Subcutaneous abdominal adipose tissue (tissue), 5 donors: ENCODE measurements at regions not wholly inside any gene's neighbourhood (a gene's known extent, or its start where the extent isn't known, plus 50 kb on each side); places are given as distances from the start of the nearest gene placed in this dataset.
"Not testable (repeated sequence)": the region's sequence is repeated elsewhere in the genome, so short reads cannot be mapped to it uniquely, and the experiment has no call there.

ENCODE experiments used
- H3K27ac ChIP-seq: one replicate; pipeline ENCODE4 v1.7.0; 2013; ENCODE audit warnings: low read depth, mild to moderate bottlenecking, inconsistent platforms, low read length, moderate library complexity
- H3K27me3 ChIP-seq, 5 donors: one replicate each; pipeline ENCODE4 v1.7.0; 2013; ENCODE audit warnings: low read length in 5 of 5, inconsistent platforms in 1 of 5; ENCODE audit not compliant: control insufficient read depth in 5 of 5, insufficient read depth in 4 of 5
- H3K36me3 ChIP-seq, 5 donors: one replicate each; pipeline ENCODE4 v1.7.0; 2013; ENCODE audit warnings: low read length in 5 of 5; ENCODE audit not compliant: control insufficient read depth in 5 of 5, insufficient read depth in 5 of 5
- H3K4me1 ChIP-seq, 5 donors: one replicate each; pipeline ENCODE4 v1.7.0; 2013; ENCODE audit warnings: low read length in 5 of 5, mild to moderate bottlenecking in 3 of 5, moderate library complexity in 1 of 5; ENCODE audit not compliant: control insufficient read depth in 5 of 5, insufficient read depth in 5 of 5
- H3K4me3 ChIP-seq, 5 donors: one replicate each; pipeline ENCODE4 v1.7.0; 2013; ENCODE audit warnings: low read length in 5 of 5, low read depth in 1 of 5
- H3K9ac ChIP-seq, 5 donors: one replicate each; pipeline ENCODE4 v1.7.0; 2013; ENCODE audit warnings: low read length in 5 of 5, mild to moderate bottlenecking in 4 of 5, moderate library complexity in 3 of 5
- H3K9me3 ChIP-seq, 5 donors: one replicate each; pipeline ENCODE4 v1.7.0; 2013; ENCODE audit warnings: low read length in 5 of 5; ENCODE audit not compliant: control insufficient read depth in 5 of 5
- donor health status: healthy.
- donor health status: healthy.
- donor health status: healthy.
- donor health status: healthy.
- donor health status: healthy.

GRCh38 chr1:189289346-189289745 is 1188.3 kb downstream of the BRINP3 start:
- Histone ChIP-seq H3K4me3 (no peak overlapping the region), H3K27me3 (no peaks in the 10 kb centered on the region), H3K27ac (no peak overlapping the region), H3K9me3 (peaks cover 0 to 2% (median 0%) of the 10 kb centered on the region in 5 donors), H3K9ac (no peak overlapping the region), H3K4me1 (no peaks in the 10 kb centered on the region), H3K36me3 (no peaks in the 10 kb centered on the region)

GRCh38 chr1:189301235-189301634 is 1176.4 kb downstream of the BRINP3 start:
- Histone ChIP-seq H3K27me3 (no peaks in the 10 kb centered on the region), H3K4me1 (no peaks in the 10 kb centered on the region), H3K27ac (no peak overlapping the region), H3K9me3 (peaks cover 0 to 3% (median 0%) of the 10 kb centered on the region in 5 donors), H3K9ac (no peak overlapping the region), H3K4me3 (no peak overlapping the region), H3K36me3 (no peaks in the 10 kb centered on the region)

- Histone ChIP-seq H3K27me3 (no peaks in the 10 kb centered on the region), H3K4me3 (no peak overlapping the region), H3K9me3 (peaks cover 0 to 3% (median 0%) of the 10 kb centered on the region in 5 donors), H3K9ac (no peak overlapping the region), H3K36me3 (no peaks in the 10 kb centered on the region), H3K4me1 (no peaks in the 10 kb centered on the region), H3K27ac (no peak overlapping the region)
Observed at GRCh38 chr1:189305279-189305678, 1172.4 kb downstream of the BRINP3 start.

GRCh38 chr1:189311915-189312314 is 1165.7 kb downstream of the BRINP3 start:
- Histone ChIP-seq H3K4me1 (no peaks in the 10 kb centered on the region), H3K27ac (no peak overlapping the region), H3K9me3 (no peaks in the 10 kb centered on the region), H3K36me3 (no peaks in the 10 kb centered on the region), H3K9ac (no peak overlapping the region), H3K27me3 (no peaks in the 10 kb centered on the region), H3K4me3 (no peak overlapping the region)

GRCh38 chr1:189312499-189312898 is 1165.2 kb downstream of the BRINP3 start:
- Histone ChIP-seq H3K36me3 (no peaks in the 10 kb centered on the region), H3K27ac (no peak overlapping the region), H3K27me3 (no peaks in the 10 kb centered on the region), H3K9me3 (no peaks in the 10 kb centered on the region), H3K9ac (no peak overlapping the region), H3K4me1 (no peaks in the 10 kb centered on the region), H3K4me3 (no peak overlapping the region)

GRCh38 chr1:189313488-189313887 is 1164.2 kb downstream of the BRINP3 start:
- Histone ChIP-seq H3K4me1 (no peaks in the 10 kb centered on the region), H3K27me3 (no peaks in the 10 kb centered on the region), H3K36me3 (no peaks in the 10 kb centered on the region), H3K9ac (no peak overlapping the region), H3K4me3 (no peak overlapping the region), H3K9me3 (no peaks in the 10 kb centered on the region), H3K27ac (no peak overlapping the region)

- Histone ChIP-seq H3K4me3 (no peak overlapping the region), H3K27me3 (no peaks in the 10 kb centered on the region), H3K36me3 (no peaks in the 10 kb centered on the region), H3K27ac (no peak overlapping the region), H3K9me3 (no peaks in the 10 kb centered on the region), H3K4me1 (no peaks in the 10 kb centered on the region), H3K9ac (no peak overlapping the region)
Observed at GRCh38 chr1:189315035-189315901, 1162.4 kb downstream of the BRINP3 start.

GRCh38 chr1:189323091-189323490 is 1154.6 kb downstream of the BRINP3 start:
- Histone ChIP-seq H3K9ac (no peak overlapping the region), H3K4me1 (no peaks in the 10 kb centered on the region), H3K36me3 (no peaks in the 10 kb centered on the region), H3K9me3 (no peaks in the 10 kb centered on the region), H3K27me3 (no peaks in the 10 kb centered on the region), H3K4me3 (no peak overlapping the region), H3K27ac (no peak overlapping the region)

- not testable (repeated sequence) for H3K4me1 ChIP-seq, H3K36me3 ChIP-seq, H3K9ac ChIP-seq, H3K27me3 ChIP-seq, H3K9me3 ChIP-seq, H3K4me3 ChIP-seq, H3K27ac ChIP-seq
Observed at GRCh38 chr1:189331071-189331470, 1146.6 kb downstream of the BRINP3 start.

- peaks cover 0 to 6% (median 4%) of the 10 kb centered on the region in 5 donors for H3K9me3 ChIP-seq
- H3K27me3 ChIP-seq, result no peaks in the 10 kb centered on the region
- no peak overlapping the region for H3K27ac ChIP-seq
- H3K9ac ChIP-seq, result no peak overlapping the region
- no peaks in the 10 kb centered on the region for H3K4me1 ChIP-seq
- no peaks in the 10 kb centered on the region for H3K36me3 ChIP-seq
- H3K4me3 ChIP-seq, result no peak overlapping the region
Observed at GRCh38 chr1:189336115-189337100, 1141.3 kb downstream of the BRINP3 start.
